NCI-H187 (cell line): ENCODE measurements at regions not wholly inside any gene's neighbourhood (a gene's known extent, or its start where the extent isn't known, plus 50 kb on each side); places are given as distances from the start of the nearest gene placed in this dataset.

Source experiments
- DNase-seq, 2 experiments: peaks; one replicate each; lab custom pipeline; 2025; lab: John Stamatoyannopoulos, UW

GRCh38 chr3:161555320-161555719 lies 58.7 kb downstream of the OTOL1 start:
- no peak for DNase-seq

- DNase-seq, result no peak
These were observed 59.9 kb downstream of the OTOL1 start for GRCh38 chr3:161556533-161556932.

GRCh38 chr3:161556941-161557340 lies 60.3 kb downstream of the OTOL1 start:
- no peak for DNase-seq

GRCh38 chr3:161557445-161558150 lies 61.0 kb downstream of the OTOL1 start:
- no peak for DNase-seq

- DNase-seq, result no peak
These were observed 61.6 kb downstream of the OTOL1 start for GRCh38 chr3:161558236-161558635.

GRCh38 chr3:161559177-161559998 lies 62.8 kb downstream of the OTOL1 start:
- DNase-seq, result no peak

GRCh38 chr3:161560008-161560637 lies 63.5 kb downstream of the OTOL1 start:
- DNase-seq, result no peak

- DNase-seq, result no peak
These were observed 71.2 kb downstream of the OTOL1 start for GRCh38 chr3:161567577-161568361.

- no peak for DNase-seq
These were observed 72.1 kb downstream of the OTOL1 start for GRCh38 chr3:161568671-161569070.

- no peak for DNase-seq
These were observed 75.3 kb downstream of the OTOL1 start for GRCh38 chr3:161571951-161572350.

GRCh38 chr3:161573136-161573535 lies 76.5 kb downstream of the OTOL1 start:
- no peak for DNase-seq

- DNase-seq, result no peak
These were observed 79.3 kb downstream of the OTOL1 start for GRCh38 chr3:161575901-161576300.

GRCh38 chr3:161576311-161576710 lies 79.7 kb downstream of the OTOL1 start:
- DNase-seq, result peak in 1 of 2 experiments; percentile 48

GRCh38 chr3:161576714-161577510 lies 80.3 kb downstream of the OTOL1 start:
- peak; percentile 71 to 73 for DNase-seq

- no peak for DNase-seq
These were observed 81.1 kb downstream of the OTOL1 start for GRCh38 chr3:161577662-161578061.

- DNase-seq, result no peak
These were observed 83.0 kb downstream of the OTOL1 start for GRCh38 chr3:161579395-161580126.

GRCh38 chr3:161585922-161586321 lies 89.3 kb downstream of the OTOL1 start:
- no peak for DNase-seq

GRCh38 chr3:161586556-161587235 lies 90.1 kb downstream of the OTOL1 start:
- DNase-seq, result no peak

- DNase-seq, result no peak
These were observed 102.0 kb downstream of the OTOL1 start for GRCh38 chr3:161598639-161599038.

GRCh38 chr3:161599697-161600096 lies 103.1 kb downstream of the OTOL1 start:
- DNase-seq, result no peak
